Inflammatory macrophage treated with lipopolysaccharide for 4 hours (primary cell): ENCODE measurements at regions not wholly inside any gene's neighbourhood (a gene's known extent, or its start where the extent isn't known, plus 50 kb on each side); places are given as distances from the start of the nearest gene placed in this dataset.

ENCODE experiments used
- DNase-seq: peaks from one replicate; pipeline ENCODE4 v3.0.0-alpha.2; 2020

- no peak for DNase-seq
Observed at GRCh38 chr6:22036699-22037098, 260.1 kb downstream of the PRL start.

- no peak for DNase-seq
Observed at GRCh38 chr6:22041797-22042480, 254.9 kb downstream of the PRL start.

DNA sequence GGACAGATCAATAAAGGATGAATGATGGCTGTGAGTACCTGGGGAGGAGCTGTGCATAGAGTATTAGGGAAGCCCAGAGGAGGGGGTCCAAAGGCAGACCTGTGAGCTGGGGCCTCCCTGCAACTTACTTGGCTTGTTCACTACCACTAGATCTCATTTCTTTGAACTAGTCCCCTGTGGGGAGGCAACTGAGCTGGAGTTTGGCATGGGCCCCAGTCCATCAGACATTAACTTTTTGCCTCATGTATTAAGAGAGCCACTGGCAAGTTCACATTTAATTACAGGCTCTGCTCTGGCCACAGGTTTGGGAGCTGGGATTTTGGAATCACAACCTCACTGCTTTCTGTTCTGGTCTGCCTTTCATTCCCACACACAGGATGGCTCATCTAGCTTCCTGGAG is 254.1 kb downstream of the PRL start:
- DNase-seq, result no peak

DNA sequence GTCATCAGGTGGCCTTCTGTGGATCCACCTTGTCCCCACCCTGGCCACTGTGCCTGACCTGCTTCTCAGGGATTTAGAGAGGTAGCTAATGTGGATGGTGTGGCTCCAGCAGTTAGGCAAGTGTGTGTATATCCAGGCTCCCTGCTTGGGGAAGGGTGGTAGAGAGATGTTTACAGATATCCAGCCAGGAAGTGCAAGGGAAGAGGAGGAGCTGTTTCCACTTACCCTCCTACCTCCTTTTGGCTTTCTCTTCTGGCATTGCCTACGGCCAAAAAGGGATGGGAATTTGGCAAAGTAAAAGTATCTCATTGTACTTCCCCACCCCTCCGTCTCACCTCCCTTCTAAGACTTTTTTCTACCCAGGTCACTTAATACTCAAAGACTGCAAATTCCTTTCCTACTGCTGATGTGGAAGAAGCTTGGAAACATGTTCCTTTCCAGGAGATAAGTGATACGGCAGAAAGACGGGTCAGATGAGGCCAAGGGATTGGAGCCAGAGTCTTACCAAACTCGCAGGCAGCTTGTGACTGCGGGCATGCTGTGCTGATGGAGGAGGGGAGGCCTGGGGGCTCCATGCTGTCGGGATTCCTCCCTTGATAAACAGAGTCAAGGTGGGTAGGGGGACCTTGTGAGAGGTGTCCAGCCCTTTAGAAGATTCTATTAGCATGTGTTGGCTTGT is 253.4 kb downstream of the PRL start:
- DNase-seq, result no peak

DNA sequence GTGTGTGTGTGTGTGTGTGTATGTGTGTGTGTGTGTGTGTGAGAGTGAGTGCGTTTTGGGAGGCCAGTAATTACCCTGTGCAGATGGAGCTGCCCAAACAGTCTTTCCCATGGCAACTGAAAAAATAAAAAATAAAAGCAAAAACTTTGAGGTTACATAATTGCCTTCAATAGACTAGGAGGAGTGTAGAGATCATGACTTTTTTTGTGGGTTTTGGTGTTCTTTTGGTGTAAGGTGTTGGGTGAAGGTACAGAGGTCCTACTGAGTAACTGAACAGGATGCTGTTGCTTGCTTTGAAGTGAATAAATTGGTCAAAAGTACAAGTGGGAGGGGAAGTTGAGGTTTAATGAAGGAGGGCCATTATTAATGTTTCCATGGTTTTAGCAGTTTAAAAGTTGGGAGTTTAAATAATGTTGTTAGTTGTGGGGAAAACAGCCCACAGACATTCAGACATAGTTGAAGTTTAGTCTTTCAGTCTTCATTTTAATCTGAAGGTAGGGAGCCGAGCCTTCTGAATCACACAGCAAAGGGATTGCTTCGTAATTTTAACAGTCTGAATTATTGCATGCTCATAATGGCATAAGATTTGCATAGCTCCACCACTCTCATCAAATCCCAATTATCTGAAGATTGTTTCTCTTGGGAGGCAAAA is 251.4 kb downstream of the PRL start:
- DNase-seq, result no peak

GRCh38 chr6:22049002-22049401 is 247.8 kb downstream of the PRL start:
- no peak for DNase-seq

DNA sequence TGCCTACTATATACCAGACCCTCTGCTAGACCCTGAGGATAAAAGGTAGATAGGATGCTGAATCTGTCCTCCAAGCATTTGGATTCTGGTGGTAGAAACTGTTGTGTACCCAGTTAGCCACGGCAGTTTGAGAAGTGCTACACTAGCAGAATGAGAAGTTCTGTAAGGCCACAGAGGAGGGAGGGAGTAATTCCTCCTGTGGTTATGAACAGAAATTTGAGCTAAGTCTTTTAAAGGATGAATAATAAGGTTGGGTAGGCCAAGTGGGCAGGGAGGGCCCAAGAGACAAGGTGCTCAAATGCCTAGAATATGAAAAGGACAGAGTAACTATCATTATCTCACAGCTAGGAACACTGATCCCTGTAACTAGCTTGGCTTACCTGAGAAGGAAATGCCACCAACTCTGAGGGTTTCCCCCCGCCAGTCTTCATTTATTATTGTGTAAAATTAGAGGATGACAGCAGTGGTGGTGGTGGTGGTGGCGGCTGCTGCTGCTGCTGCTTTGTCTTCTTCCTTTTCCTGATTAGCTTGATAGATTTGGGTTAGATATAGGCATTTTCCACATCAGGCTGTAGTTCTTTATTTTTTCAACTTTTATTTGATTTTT is 243.3 kb downstream of the PRL start:
- DNase-seq, result no peak

- no peak for DNase-seq
Observed at GRCh38 chr6:22056398-22056797, 240.4 kb downstream of the PRL start.

DNA sequence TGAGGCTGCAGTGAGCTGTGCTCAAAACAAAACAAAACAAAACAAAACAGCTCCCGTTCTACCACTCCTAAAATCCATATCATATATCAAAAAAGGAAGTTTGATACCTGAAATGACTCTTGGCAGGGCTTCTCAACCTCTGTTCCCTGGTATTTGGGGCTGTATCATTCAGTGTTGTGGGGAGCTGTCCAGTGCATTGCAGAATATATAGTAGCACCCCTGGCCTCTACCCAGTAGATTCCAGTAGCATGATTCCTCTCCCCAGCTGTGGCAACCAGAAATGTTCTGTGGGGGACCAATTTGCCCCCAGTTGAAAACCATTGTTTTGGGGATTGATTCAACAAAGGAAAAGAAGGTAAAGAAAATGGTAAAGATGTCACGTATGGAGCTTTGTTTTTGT is 238.9 kb downstream of the PRL start:
- no peak for DNase-seq

- DNase-seq, result no peak
Observed at GRCh38 chr6:22059126-22059525, 237.7 kb downstream of the PRL start.

- peak; percentile 45 for DNase-seq
Observed at GRCh38 chr6:22059946-22060345, 236.9 kb downstream of the PRL start.

- peak; percentile 80 for DNase-seq
Observed at GRCh38 chr6:22062807-22063408, 233.9 kb downstream of the PRL start.

DNA sequence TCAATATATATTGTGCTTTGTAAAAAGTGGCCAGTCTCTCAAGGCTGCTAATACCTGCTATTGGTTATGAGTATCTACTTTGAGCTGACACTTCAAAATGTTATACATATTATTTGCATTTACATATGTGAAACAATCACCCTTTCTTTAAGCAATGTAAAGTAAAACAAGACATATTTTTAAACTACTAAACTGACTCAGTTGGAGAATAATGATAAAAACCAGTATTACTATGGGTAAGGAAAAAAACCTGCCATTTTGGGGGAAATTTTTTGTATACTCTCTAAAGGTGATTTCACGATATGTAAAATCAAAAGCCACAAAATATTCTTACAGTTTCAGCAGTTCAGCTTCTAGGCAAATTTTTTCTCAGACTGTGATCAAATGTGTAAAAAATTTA is 232.3 kb downstream of the PRL start:
- DNase-seq, result no peak

DNA sequence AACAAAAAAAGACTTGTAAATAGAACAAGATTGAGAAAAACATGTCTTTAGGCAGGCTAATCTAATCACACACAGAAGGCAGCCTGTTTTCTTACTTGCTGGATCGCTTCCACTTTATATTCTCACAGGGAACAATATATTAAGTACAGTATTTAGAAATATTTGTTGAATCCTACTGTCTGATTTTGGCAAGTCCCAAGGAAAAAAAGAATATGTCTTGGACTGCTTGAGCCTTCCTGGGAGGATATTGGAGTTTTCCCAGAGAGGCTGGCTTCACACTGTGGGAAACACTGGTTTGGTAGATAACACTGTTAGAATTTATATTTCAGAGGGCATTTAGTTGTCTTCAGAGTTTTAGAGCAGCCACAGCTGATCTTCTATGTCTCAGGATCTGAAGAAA is 229.7 kb downstream of the PRL start:
- no peak for DNase-seq

- DNase-seq, result no peak
Observed at GRCh38 chr6:22067671-22068070, 229.2 kb downstream of the PRL start.

DNA sequence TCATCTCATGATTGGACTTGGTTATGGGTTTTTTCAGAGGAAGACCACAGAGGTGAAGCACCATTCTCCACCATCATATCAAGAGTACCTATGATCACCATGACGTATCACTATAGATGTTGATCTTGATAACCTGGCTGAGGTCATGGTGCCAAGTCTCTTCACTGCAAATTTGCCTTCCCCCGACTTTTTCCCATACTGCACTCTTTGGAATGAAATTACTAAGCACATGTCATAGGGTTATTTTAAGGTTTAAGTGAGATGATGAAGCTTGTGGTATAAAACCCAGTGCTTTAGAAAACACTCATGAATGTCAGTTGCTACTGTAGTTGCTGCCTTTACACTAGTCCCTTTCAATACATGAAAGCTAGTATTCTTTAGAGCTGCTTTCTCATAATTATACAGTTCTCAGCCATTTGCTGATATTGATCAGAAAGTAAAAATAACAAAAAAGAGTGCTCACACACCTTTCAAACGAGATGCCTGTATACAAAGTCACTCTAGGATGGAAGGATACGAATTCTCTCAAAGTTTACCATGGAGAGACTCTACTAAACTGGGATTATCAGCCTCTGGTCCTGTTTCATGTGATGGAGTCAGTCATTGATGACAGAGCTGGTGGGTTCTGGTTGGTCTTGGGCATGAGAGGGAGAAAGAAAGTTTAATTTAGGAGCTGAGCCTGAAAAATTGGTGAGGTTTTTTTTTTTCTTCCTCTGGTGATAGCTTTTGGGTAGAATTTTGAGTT is 228.1 kb downstream of the PRL start:
- no peak for DNase-seq

- no peak for DNase-seq
Observed at GRCh38 chr6:22069306-22069800, 227.5 kb downstream of the PRL start.

DNA sequence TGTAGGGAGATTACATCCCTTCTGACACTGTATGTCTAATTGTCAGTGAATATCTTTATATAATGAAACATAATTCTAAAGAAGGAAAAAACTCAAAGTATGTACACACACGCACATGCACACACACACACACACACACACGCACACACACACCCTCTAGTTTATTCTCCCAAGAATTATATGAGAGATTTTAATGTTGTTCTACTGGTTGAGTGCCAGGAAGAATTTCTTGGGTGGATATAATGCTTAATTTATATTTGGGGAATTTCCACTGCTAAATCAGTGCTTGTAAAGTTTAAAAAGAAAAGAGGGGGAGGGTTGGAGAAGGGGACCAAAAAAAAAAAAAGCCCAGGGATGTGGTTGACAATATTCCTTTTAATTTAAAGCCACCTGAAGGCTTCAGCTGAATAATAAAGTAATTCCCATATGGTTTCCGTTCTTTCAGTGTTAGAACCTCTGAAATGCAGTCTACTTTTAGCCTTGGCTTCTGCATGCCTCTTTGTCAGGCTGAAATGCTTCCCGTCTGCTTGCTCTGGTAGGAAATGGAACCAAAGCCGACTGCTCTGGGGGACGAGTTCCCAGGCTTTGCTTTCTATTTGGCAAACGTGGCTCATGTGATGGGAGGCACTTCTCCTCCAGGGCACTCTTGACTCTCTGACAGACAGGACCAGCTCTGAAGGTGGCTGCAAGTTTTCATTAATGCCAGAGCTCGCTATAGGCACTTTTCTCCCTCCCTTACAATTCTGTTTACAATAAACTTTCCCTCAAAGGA is 225.4 kb downstream of the PRL start:
- DNase-seq, result peak; percentile 76

DNA sequence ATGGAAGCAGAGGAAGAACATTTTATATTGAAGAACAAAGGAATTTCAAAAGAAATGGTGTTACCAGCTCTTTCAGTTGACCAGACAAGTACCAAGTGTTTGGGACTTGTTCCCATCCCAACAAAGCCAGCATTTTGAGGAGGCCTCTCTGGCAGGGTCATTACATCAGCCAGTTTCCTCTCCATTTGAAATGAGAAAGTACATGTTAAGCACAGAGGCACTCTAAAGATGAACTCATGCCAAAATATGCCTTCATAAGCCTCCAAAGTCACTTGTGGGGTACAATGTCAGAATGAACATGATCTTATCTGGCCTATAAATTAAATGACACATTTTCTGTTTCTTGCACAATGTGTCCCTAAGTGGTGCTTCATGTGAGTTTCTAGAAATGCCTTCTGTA is 223.9 kb downstream of the PRL start:
- DNase-seq, result peak; percentile 25

DNA sequence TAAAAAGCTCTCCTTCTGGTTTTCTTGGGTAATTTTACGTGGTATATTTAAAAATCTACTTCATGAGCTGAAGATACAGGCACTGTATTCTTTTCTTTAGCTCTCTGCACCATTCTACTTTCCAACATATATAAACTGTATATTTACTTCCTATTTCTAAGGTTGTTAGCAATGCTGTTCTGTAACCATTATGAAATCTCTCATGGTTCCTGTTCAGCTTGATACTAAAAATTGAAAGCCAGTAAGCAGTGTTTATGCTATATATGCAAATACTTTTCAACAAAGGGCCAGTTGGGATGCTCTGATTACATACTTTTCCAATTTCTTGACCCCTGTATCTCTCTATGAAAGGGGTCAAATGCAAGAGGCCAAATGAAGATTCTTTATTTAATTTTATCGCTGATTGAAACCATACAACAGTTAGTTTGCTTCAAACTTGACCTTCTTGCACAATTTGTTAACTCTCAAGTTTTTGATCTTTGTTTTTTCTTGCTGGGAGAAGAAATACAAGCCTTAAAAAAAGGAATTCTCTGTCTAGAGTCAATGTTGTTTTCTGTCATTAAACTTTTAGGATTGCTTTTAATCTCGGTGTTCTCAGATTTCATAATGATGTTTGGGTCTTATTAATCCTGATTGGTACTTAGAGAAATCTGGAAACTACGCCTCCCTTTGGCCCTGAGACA is 223.2 kb downstream of the PRL start:
- peak; percentile 77 for DNase-seq

- no peak for DNase-seq
Observed at GRCh38 chr6:22078288-22078687, 218.5 kb downstream of the PRL start.
